ENCODE measurements at regions not wholly inside any gene's neighbourhood (a gene's known extent, or its start where the extent isn't known, plus 50 kb on each side); places are given as distances from the start of the nearest gene placed in this dataset.

DNA sequence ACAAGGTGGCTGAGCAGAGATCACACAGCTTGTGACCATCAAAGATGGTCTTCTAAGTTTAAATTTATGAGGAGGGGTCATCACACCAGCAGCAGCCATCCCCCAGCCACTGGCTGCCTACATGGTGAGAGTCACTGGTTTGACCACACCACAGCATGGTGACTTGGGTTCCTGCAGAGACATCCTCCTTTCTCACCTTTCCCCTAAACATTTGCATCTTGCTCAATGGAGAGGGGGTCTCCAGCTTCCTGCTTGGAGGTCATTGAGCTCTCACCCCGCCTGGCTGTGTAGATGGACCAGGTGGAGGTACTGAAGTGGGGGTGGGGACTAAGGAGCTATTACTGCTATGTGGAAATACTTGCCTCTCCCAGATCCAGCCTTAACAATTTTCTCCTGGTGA is 247.6 kb upstream of the ARGLU1 start:
- DNase-seq = no peak

GRCh38 chr13:106814463-106814862 is 246.5 kb upstream of the ARGLU1 start:
- no peak for DNase-seq

- DNase-seq = no peak
Measured at GRCh38 chr13:106810069-106810468, 242.1 kb upstream of the ARGLU1 start.

GRCh38 chr13:106804991-106805390 is 237.1 kb upstream of the ARGLU1 start:
- no peak for DNase-seq

- no peak for DNase-seq
Measured at GRCh38 chr13:106802917-106803316, 235.0 kb upstream of the ARGLU1 start.

GRCh38 chr13:106799781-106800335 is 231.9 kb upstream of the ARGLU1 start:
- no peak for DNase-seq

- DNase-seq = no peak
Measured at GRCh38 chr13:106797081-106797640, 229.2 kb upstream of the ARGLU1 start.

- DNase-seq = no peak
Measured at GRCh38 chr13:106796280-106797047, 228.5 kb upstream of the ARGLU1 start.

- DNase-seq = no peak
Measured at GRCh38 chr13:106795847-106796246, 227.9 kb upstream of the ARGLU1 start.

GRCh38 chr13:106794117-106794516 is 226.2 kb upstream of the ARGLU1 start:
- no peak for DNase-seq

DNA sequence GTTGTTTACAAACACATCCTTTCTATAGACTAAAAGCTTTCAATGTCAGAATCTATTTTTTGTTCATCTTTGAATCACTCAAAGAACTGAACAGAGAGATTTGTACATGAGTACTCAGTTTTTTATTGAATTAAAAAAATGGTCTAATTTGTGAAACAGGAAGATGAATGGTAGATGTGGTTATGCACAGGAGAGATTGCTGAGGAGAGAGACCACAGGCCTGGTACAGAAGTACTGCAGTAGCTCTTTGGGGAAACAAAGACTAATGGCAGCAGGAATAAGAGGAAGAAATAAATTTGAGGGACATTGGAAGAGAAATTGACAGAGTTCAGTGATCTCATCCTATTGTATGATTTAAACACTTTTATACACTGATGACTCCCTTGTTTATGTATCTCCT is 222.0 kb upstream of the ARGLU1 start:
- no peak for DNase-seq

DNA sequence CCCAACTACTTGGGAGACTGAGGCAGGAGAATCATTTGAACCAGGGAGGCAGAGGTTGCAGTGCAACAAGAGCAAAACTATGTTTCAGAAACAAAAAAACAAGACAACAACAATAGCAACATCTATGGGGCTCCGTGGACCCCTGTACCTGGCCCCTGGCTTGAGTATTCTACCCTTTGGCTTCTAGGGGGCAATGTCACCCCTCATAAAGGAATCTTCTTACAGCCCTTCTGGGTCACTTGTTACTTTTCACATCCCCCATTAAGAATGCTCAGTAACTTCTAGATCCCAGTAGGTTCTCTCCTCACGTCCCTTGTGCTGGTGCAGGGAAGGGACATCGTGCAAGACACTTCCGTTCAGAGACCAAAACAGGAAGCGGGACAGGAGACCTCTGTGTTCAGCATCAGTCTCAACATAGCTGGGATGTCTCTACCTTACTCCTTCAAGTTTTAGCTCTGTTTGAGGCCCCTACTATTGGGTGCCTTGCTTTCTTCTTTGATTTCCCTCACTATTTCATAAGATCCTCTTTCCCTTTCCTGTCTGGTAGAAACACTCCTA is 218.1 kb upstream of the ARGLU1 start:
- DNase-seq = no peak

- no peak for DNase-seq
Measured at GRCh38 chr13:106774621-106775020, 206.7 kb upstream of the ARGLU1 start.

- no peak for DNase-seq
Measured at GRCh38 chr13:106772006-106772601, 204.2 kb upstream of the ARGLU1 start.

DNA sequence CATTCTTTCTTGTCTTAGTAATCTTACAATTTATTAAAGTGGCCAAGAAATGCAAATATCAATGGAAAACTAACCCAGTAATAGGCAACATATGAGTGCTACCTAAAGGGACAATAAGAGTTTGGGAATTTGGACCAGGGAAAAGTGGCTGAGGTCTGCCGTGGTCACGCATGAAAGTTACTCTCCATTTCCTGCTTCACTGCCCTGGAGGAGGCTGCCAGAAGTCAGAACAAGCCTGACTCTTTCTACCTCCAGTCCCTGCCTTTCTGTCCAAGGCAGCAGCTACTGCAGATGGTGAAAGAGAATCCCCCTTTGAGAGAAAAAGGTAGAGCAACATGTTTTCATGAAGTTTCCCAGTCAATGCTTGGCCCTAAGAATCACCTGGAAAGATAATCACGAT is 201.1 kb upstream of the ARGLU1 start:
- no peak for DNase-seq

DNA sequence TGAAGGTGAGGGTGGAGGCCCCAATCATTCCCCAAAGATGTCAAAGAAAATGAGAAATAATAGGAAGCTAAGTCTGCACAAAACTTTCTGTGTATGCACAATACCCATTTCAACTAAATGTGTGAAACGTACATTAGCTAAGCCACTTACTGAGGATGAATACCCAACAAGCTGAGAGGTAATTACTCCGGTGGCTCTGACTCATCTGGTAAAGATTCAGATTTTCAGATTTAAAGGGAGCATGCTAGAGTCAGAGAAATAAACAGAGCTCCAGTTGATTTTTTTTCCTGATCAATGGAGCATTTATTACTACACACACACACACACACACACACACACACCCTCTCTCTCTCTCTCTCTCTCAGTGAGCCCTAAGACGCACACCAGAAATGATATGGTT is 194.8 kb upstream of the ARGLU1 start:
- DNase-seq = no peak

GRCh38 chr13:106756446-106756845 is 188.5 kb upstream of the ARGLU1 start:
- no peak for DNase-seq

DNA sequence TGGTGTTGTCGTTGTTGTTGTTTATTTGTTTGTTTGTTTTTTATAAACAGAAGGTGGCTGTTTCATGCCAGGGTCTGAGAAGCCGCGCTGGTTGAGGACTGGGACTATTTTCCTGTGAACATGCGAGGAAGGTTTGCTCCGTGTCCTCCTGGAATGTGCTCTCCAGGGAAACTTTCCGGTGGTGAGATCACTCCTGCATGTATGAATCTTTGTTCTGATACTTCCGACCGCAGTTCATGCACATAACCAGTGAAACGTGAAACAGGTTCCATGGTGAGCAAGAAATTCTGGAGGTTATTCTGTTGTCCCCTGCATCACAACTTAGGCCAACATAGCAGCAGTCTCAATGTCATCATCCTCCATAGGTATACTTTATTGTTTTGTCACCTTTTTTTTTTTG is 187.6 kb upstream of the ARGLU1 start:
- DNase-seq = no peak

DNA sequence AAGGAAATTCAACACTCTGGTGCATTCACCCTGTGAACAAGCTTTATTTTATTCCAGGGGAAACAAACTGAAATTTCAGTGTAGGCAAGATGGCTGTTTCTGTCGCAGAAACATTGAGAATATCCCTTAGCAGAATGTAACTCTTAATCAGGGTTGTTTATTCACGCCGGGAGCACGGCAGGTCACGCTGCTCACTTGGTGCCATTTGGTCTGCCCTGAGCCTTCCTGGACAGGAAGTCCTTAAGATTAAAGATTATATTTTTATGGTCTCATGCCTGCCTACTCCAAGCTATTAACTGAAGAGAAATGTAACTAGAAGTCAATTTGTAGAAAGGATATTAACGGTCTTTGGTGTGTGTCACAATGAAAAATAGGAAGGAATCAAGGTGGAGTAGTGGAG is 185.3 kb upstream of the ARGLU1 start:
- no peak for DNase-seq

DNA sequence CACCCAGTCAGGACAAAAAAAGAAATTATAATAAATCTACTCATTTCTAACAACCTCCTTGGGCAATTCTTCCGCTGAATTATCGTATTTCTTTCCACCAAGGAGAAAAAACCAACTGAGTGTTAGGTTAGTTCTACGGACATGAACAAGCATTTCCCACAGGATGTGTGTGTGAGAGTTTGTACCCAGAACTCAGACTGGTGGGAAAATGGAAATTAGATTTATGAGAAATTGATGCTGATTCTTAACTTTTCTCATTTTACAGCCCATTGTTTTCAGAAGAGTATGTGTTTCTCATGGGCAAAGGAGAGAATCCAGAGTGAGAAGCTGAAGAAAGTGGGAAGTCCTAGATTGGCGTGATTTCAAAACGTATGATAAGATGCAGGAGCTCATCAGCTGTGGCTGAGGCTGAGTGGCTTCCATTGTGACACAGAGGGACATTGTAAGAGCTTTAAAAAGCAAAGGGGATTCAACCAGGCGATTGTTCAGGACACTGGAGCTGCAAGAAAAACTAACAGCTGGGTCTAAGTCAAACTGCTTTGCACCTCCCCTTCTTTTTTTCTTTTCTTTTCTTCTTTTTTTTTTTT is 184.7 kb upstream of the ARGLU1 start:
- DNase-seq = no peak

- DNase-seq = no peak
Measured at GRCh38 chr13:106748785-106749184, 180.8 kb upstream of the ARGLU1 start.

DNA sequence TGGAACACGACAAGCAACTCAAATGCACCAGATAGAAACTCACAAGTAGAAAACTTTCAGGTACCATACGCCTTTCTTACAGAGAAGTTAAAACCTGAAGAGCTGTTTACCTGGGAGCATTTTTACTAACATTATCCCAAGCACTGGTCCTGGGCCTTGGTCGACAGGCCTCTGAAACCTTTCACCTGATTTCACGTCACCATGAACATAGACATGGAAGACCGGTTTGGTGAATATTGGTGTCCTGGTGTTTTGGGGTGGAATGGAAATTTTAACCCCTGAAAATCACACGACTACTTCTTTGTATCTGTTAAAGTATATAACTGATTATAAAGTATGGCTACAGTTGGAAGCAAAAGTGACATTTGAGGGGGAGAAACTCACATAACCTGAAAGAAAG is 176.6 kb upstream of the ARGLU1 start:
- no peak for DNase-seq

DNA sequence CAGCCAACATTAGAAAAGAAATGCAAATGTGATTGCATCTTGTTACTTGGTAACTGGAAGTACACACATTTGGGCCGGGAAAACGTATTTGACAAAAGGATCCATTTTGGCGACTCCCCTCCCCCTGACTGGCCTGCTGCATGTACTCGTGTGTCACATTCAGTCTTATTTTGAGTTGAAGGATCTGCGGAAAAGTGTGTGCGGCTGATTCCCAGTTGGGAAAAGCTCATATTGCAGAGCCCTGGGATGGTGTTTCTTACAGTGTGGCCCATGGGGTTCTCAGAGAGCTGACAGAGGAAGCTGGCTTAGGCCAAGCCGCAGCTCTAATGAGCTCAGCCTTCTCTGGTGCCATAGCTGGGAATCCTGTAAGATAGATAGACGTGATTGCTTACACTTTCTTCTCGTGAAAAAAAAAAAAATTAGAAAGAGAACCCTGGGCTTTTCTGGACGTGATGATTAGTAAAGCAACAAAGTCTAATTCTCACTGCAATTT is 170.3 kb upstream of the ARGLU1 start:
- DNase-seq = no peak

All from NCI-H2029 treated with DMSO at 0.1 percent for 48 hours (cell line).